ENCODE measurements at regions not wholly inside any gene's neighbourhood (a gene's known extent, or its start where the extent isn't known, plus 50 kb on each side); places are given as distances from the start of the nearest gene placed in this dataset.

DNA sequence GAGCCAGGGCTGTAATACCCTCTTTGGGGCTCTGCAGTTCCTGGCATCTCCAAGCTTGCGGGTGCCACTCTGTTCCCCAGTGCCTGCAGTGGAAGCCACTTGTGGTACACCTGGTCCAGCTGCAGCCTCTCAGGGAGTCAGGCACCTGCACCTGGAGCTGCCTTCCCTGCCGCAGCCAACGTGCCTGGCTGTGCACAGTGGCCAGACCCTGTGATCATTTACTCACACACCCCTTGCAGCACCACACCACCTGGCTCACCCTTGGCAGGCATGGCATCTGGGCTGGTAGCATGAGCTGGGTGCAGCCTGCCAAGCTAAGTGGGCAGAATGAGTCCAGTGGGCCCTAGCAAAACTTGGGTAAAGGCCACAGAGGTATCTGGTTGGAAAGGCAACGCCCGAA, 51.1 kb upstream of the NTPCR start:
- no peak for TF ChIP-seq GATA2 (IDR thresholded peaks at IDR 0.05; ENCODE audit: low read depth, low read length)
- no peak for TF ChIP-seq GATA3 (IDR thresholded peaks at IDR 0.05; ENCODE audit: low read depth, low read length)
